GM18868 (cell line): ENCODE measurements at regions not wholly inside any gene's neighbourhood (a gene's known extent, or its start where the extent isn't known, plus 50 kb on each side); places are given as distances from the start of the nearest gene placed in this dataset.
"Not testable (repeated sequence)": the region's sequence is repeated elsewhere in the genome, so short reads cannot be mapped to it uniquely, and the experiment has no call there.

Experiments used
- ATAC-seq: cut with Tn5 transposase; IDR thresholded peaks from one replicate; pipeline ENCODE4 v1.9.1; 2021; ENCODE audit warnings: mild to moderate bottlenecking, moderate library complexity; ENCODE audit not compliant: unreplicated experiment

DNA sequence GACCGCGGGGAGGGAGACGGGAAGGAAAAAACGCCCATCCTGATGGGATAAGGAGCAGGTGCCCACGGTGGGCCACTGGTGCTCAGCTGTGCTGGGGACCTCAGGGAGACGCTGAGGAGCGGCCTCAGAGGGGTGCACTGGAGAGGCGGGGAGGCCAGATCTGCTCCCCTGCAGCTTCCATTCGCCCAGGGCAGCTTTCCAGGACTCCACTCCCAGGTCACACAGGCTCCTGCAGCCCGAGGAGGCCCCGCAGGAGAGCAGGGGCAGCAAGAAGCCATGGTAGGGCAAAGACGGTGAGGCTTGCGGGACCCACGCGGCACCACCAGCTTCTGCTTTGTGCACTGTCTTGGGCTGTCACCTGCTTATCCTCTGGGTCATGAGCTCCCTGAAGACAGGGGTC lies 82.5 kb upstream of the SULF2 start:
- no peak for ATAC-seq

DNA sequence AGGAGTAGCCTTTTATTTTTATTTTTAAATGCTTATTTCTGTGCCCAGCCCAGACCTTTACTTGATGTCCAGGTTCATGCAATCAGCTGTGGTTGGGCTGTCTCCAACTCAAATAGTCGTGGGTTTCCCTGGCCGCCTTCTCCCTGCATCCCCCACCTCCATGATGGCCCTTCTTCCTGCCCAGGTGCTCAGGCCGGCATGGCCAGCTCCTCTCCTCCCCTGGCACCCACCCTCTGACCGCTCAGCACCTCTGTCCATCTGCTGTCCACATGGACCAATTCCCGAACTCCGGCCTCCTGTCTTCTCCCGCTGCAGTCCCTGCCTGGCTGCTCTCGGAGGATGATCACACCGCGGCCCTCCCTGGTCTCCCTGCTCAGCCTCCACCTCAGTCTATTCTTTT lies 81.2 kb upstream of the SULF2 start:
- no peak for ATAC-seq

- no peak for ATAC-seq
Observed at GRCh38 chr20:47865912-47866311, 80.6 kb upstream of the SULF2 start.

DNA sequence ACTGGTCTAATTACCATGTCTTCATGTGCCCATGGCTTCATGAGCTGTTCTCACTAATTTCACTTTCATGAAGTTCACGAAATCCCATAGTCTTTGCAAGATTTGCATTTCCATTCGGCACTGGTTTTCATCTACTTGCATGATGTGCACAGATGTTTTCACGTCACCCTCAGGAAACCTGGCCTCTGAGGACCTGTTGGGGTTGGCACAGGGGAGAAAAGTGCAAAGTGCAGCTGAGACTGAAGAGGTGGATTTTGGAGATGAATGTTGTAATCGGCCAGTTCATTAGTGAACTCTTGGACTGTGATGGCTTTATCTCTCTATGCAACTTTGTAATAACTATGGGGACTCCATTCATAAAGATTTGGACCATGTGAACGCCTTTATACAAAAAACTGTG lies 80.2 kb upstream of the SULF2 start:
- ATAC-seq: no peak

GRCh38 chr20:47863981-47864380 lies 78.7 kb upstream of the SULF2 start:
- ATAC-seq: no peak

- ATAC-seq: no peak
Observed at GRCh38 chr20:47863315-47863965, 78.2 kb upstream of the SULF2 start.

DNA sequence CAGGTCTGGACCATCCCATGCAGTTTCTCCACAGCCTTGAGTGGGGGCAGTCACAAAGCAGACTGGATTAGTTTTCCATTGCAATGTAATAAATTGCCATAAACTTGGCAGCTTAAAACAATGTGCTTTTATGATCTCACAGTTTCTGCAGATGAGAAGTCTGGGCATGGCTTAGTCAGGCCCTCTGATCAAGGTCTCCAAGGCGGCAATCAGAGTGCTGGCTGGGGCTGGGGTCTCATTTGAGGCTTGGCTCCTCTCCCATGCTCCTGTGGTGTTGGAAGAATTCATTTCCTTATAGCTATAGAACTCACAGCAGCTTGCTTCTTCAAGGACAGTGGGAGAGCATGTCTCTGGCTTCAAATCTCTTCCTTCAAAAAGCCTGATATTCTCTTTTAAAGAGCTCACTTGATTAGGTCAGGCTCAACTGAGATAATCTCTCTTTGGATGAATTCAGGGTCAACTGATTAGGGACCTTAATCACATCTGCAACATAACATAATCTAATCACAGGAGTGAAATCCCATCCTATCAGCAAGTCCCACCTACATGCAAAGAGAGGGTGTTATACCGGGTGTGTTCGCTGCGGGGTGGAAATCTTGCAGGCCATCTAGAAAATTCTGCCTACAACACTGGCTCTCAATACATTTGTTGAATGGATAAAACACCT lies 77.4 kb upstream of the SULF2 start:
- ATAC-seq: no peak

GRCh38 chr20:47861116-47861515 lies 75.8 kb upstream of the SULF2 start:
- ATAC-seq: no peak

GRCh38 chr20:47860049-47860830 lies 75.0 kb upstream of the SULF2 start:
- ATAC-seq: no peak

DNA sequence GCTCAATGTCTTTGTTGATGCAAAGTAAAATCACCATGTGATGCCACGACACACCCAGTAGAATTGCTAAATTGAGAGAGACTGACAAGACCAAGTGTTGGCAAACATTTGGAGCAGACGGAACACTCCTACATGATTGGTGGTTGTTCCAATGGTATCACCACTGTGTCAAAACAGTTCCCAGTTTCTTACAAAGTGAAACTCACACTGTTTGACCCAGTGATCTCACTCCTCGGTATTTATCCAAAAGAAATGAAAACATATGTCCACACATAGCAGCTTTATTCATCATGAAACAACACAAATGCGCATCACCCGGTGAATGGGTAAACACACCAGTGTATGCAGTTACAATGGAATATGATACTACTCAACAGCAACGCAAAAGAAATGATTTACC lies 74.0 kb upstream of the SULF2 start:
- no peak for ATAC-seq

DNA sequence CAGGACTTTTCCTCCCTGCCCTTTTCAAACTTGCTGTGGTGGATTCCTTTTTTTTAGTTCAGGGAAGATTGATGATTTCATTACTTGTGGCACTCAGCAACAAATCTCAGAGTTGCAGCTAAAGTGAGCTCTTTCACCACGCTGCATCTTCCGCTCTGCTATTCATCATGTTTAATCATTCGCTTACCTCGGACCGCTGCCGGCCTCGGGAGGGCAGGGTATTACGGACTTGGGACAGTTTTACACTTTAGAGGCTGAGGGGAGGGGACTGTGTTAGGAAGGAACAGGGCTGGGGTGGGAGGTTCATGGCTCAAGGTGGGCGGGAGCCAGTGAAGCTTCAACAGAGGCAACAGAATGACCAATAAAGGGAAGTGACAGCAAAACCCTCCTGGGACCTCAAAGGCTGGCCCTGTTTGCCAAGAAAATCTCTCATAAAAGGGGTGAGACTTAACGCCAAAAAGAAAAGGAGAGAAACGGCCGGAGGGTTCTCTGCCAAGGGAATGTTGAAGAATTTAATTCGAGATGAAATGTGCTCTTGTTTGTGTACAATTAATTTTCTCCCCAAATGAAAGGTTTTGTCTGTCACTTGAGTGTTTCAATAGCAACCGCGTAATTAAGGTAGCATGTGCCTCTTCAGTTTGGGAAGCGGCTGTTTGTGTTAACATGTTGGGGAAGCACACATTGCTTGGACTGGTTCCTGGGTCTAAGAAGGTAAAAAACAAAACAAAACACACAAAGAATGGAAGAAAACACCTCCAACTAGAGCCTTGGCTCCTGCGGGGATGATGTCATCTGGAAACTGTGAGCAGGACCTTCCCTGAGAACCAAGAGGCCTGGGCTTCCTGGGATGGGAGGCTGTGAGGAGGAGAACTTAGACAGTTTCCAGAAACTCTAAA lies 72.5 kb upstream of the SULF2 start:
- no peak for ATAC-seq

DNA sequence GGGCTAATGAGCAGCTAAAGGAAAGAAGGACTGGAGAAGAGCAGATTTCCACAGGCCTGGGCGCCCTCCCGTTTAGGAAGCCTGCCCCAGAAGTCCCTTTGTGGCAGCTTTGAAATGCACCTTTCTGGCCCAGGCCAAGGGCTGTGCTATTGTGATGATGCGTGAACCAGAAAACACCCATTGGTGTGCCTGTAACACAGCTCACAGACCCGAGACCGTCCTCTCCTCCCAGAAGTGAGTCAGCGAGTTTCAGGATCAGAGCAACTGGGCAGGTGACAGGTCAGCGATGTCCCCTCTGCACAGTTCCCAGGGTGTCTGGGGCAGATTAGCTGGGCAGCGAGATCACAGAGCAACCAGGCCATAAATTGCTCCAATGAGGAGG lies 71.9 kb upstream of the SULF2 start:
- no peak for ATAC-seq

DNA sequence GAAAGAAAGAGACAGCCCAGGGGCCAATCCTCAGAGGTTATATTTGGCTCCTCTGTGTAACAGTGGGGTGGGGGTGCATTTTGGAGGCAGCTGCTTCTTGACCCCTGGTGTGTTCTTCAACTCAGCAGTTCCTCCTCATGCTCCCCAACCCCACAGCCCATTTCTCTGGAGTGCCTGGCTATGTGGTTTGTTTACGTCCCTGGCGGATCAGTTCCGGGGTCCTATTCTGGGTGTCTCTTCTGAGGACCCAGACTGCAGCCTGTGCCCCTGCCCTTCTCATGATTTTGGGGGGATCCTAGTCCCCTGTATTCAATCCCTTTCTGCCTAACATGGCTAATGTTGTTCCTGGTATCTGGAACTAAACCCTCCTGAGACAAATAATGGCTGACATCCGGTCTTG lies 70.5 kb upstream of the SULF2 start:
- no peak for ATAC-seq

DNA sequence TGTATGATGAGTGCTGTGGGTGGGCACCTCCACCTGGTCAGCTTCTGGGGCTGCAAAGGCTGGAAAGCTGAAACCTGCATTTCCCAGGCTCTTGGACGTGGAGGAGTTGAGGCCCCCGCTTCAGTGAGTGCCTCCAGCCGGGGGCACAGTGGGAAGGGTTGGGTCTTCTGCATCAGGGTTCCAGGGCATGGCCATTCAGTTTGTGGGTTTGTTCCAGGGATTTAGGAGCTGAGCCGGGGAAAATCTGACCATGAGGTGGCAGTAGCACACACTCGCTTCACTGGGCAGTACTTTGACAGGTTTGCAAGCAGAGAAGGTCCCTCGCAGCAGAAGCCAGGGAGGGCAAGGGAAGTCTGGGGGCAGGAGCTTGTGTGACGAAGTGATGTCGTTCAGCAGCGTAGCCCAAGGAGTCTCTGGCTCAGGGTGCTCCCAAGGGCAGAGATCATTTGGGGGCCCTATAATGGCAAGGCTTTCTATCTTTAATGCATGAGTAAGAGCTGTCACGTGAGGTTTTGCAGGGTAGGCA lies 69.5 kb upstream of the SULF2 start:
- no peak for ATAC-seq

DNA sequence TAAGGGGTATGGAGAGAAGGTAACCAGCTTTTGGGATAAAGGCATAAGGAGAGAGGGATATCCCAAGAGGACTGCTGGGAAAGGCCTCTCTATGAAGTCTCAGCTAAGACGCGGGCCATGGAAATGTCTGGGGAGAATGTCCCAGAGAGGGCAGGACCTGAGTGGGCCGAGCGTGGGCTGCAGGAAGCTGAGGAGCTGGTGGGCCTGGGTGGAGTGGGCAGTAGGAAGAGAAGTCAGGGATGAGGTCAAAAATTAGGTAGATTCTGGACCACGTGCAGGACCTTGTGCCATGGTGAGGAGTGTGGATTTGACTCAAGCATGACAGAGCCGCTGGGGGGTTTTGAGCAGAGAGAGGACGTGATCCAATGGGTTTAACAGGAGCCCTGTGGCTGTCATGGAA lies 66.5 kb upstream of the SULF2 start:
- ATAC-seq: no peak

- ATAC-seq: no peak
Observed at GRCh38 chr20:47850146-47850545, 64.9 kb upstream of the SULF2 start.

DNA sequence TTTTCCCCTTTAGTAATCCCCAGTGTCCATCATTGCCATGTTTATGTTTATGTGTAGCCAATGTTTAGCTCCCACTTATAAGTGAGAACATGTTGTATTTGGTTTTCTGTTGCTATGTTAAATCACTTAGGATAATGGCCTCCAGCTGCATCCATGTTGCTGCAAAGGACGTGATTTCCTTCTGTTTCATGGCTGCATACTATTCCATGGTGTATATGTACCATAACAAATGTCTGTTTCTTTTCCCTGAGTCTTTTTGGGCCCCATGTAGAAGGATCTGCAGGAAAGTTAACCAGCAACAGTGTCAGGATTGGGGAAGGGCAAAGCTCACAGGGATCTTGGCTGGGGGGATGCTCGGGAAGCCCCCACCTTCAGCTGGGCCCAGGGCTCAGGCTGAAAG lies 64.3 kb upstream of the SULF2 start:
- ATAC-seq: no peak

DNA sequence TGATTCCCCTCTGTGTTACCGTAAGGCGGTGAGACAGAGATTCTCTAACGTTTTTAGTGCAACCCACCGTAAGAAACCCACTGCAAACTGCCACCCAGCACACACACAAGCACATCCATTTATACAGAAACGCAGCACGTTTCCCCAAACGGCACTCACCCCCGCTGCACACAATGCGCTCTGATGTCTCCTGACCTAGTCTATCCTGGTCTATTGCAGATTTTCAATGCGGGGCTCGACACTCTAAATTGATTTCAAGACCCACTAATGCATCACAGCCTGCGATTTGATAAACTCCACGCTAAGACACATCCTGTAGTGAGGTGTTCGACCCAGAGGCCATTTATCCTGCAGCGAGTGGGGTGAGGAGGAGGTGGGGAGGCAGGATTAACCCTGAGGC lies 63.7 kb upstream of the SULF2 start:
- ATAC-seq: no peak

DNA sequence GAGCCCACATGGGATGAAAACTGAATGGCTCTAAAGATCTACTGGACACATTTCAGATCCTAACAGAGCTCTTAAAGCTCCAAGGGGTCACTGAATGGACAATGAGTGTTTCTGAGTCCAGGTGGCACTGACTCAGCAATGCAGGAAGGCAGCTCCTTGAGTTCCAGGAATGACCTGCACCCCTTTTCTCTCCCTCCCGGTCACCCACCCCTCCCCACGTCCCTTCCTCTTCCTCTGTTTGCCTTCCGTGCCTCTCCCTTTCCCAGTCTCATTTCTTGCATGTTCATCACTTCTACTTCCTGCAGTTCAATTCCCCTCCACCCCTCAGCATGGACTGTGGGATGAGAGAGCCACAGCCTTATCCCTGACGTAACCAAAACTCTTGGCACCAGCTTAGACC lies 63.3 kb upstream of the SULF2 start:
- not testable (repeated sequence) for ATAC-seq

- no peak for ATAC-seq
Observed at GRCh38 chr20:47847884-47848485, 62.7 kb upstream of the SULF2 start.

DNA sequence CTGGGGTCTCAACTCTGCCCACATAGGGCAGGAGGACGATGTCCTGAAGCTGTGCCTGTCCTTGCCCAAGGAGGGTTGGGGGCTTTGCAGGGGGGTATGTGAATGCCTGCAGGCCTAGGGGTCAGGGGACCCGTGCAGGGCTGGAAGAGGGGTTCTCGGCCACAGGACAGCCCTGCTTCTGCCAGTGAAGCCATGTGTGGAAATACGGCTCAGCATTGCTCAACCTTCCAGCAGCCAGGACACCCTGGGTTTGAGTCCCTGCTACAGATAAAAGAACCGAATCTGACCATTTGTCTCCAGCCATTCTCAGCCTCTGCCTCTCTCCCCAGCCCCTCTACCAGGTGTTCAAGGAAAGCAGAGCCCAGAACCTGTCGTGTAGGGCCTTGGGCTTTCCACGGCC lies 61.9 kb upstream of the SULF2 start:
- not testable (repeated sequence) for ATAC-seq
